H1 (cell line): ENCODE measurements at regions not wholly inside any gene's neighbourhood (a gene's known extent, or its start where the extent isn't known, plus 50 kb on each side); places are given as distances from the start of the nearest gene placed in this dataset.

Experiments
- CTCF ChIA-PET: fragments of 300-600 bp; sonication (Branson Sonifier 250); formaldehyde crosslinking; loops from one replicate; lab custom pipeline; 2021; ENCODE audit not compliant: partially characterized antibody; lab: Charles Lee
- POLR2A ChIA-PET: fragments of 300-600 bp; sonication (Branson Sonifier 250); formaldehyde crosslinking; loops from one replicate; lab custom pipeline; 2021; ENCODE audit warnings: inconsistent platforms; ENCODE audit not compliant: partially characterized antibody; lab: Charles Lee
- DNase-seq, 2 experiments: peaks; one replicate each; pipeline versions ENCODE4 v3.0.0 to v3.0.0-alpha.2; 2010 to 2022; ENCODE audit warnings: low spot score in 2 of 2, low read depth in 1 of 2, mixed read lengths in 1 of 2
- FAIRE-seq: peaks from 2 replicates; lab custom pipeline; 2011; peaks lifted over from hg19 to GRCh38; lab: Jason Lieb, UNC
- H2AFZ ChIP-seq: 2 replicates; pipeline ENCODE4 v1.8.1; 2012; ENCODE audit warnings: low read length, inconsistent platforms
- H2AK5ac ChIP-seq: 2 replicates; pipeline ENCODE4 v1.6.1; 2013; ENCODE audit warnings: low read depth, low read length
- H2BK120ac ChIP-seq: replicated peaks from 2 replicates; pipeline ENCODE3; 2013; ENCODE audit warnings: low read depth, low read length, inconsistent platforms
- H2BK12ac ChIP-seq: 2 replicates; pipeline ENCODE4 v1.6.1; 2013; ENCODE audit warnings: low read depth, low read length
- H2BK15ac ChIP-seq: 2 replicates; pipeline ENCODE4 v1.6.1; 2013; ENCODE audit warnings: low read length
- H2BK20ac ChIP-seq: 2 replicates; pipeline ENCODE4 v1.6.1; 2013; ENCODE audit warnings: low read length
- H2BK5ac ChIP-seq: 2 replicates; pipeline ENCODE4 v1.6.1; 2013; ENCODE audit warnings: low read depth, low read length
- H3K14ac ChIP-seq: 2 replicates; pipeline ENCODE4 v1.6.1; 2013; ENCODE audit warnings: inconsistent platforms; ENCODE audit not compliant: insufficient read length
- H3K18ac ChIP-seq: 2 replicates; pipeline ENCODE4 v1.6.1; 2013; ENCODE audit warnings: low read length; ENCODE audit errors: extremely low read depth
- H3K23ac ChIP-seq: 2 replicates; pipeline ENCODE4 v1.6.1; 2013; ENCODE audit warnings: inconsistent platforms; ENCODE audit not compliant: insufficient read length
- H3K23me2 ChIP-seq: 2 replicates; pipeline ENCODE4 v1.6.1; 2013; ENCODE audit warnings: low read depth, low read length
- H3K27ac ChIP-seq: 2 replicates; pipeline ENCODE4 v1.6.1; 2011; ENCODE audit warnings: low read depth, low read length, inconsistent platforms
- H3K27me3 ChIP-seq, 4 experiments: replicated peaks in 1 of 4; 1 replicate in 1 of 4; 2 replicates in 3 of 4; pipeline versions ENCODE4 v1.6.1 to v1.8.1; 2011 to 2013; ENCODE audit warnings: low read length in 3 of 4, mild to moderate bottlenecking in 3 of 4, inconsistent platforms in 2 of 4, mixed read lengths in 2 of 4, moderate library complexity in 1 of 4; ENCODE audit not compliant: control insufficient read depth in 3 of 4, insufficient read depth in 3 of 4; ENCODE audit errors: extremely low read depth in 1 of 4
- H3K36me3 ChIP-seq, 4 experiments: 2 replicates each; pipeline versions ENCODE4 v1.6.1 to v1.8.1; 2011 to 2013; ENCODE audit warnings: mild to moderate bottlenecking in 4 of 4, low read length in 3 of 4, moderate library complexity in 2 of 4, control low read depth in 1 of 4, inconsistent platforms in 1 of 4; ENCODE audit not compliant: insufficient read depth in 4 of 4, control insufficient read depth in 2 of 4
- H3K4ac ChIP-seq: replicated peaks from 2 replicates; pipeline ENCODE3; 2013; ENCODE audit warnings: low read length, low read depth, mixed read lengths, inconsistent platforms; ENCODE audit not compliant: insufficient read length
- H3K4me1 ChIP-seq, 4 experiments: replicated peaks in 1 of 4; 1 replicate in 1 of 4; 2 replicates in 3 of 4; pipeline versions ENCODE4 v1.6.1 to v1.8.1; 2011 to 2013; ENCODE audit warnings: low read length in 3 of 4, inconsistent platforms in 2 of 4, mixed read lengths in 1 of 4; ENCODE audit not compliant: insufficient read depth in 4 of 4, control insufficient read depth in 3 of 4
- H3K4me2 ChIP-seq, 2 experiments: 2 replicates each; pipeline versions ENCODE4 v1.6.1 to v1.8.1; 2011 to 2013; ENCODE audit warnings: low read depth in 2 of 2, low read length in 2 of 2, control low read depth in 1 of 2, inconsistent platforms in 1 of 2, mild to moderate bottlenecking in 1 of 2; ENCODE audit not compliant: insufficient read depth in 1 of 2
- H3K4me3 ChIP-seq, 4 experiments: fragments of 200-600, 300-600 bp in 1 of 4; sonication (generic), shearing (Covaris generic), sonication (Bioruptor Twin) in 1 of 4; 2 replicates each; pipeline versions ENCODE4 v1.5.1 to v1.8.1; 2011 to 2016; ENCODE audit warnings: low read length in 4 of 4, low read depth in 3 of 4, control low read depth in 2 of 4, inconsistent platforms in 2 of 4, mild to moderate bottlenecking in 2 of 4, mixed read lengths in 1 of 4, moderate library complexity in 1 of 4; ENCODE audit not compliant: insufficient read depth in 2 of 4; ENCODE audit errors: extremely low read depth in 1 of 4
- H3K56ac ChIP-seq: replicated peaks from 2 replicates; pipeline ENCODE3; 2013; ENCODE audit warnings: low read depth, mild to moderate bottlenecking, mixed read lengths, low read length, inconsistent platforms; ENCODE audit not compliant: insufficient read length
- H3K79me1 ChIP-seq: 2 replicates; pipeline ENCODE4 v1.6.1; 2013; ENCODE audit warnings: low read depth, low read length, control low read depth
- H3K79me2 ChIP-seq, 2 experiments: 2 replicates each; pipeline versions ENCODE4 v1.6.1 to v1.8.1; 2012 to 2013; ENCODE audit warnings: low read length in 2 of 2, mild to moderate bottlenecking in 2 of 2, inconsistent platforms in 1 of 2; ENCODE audit not compliant: insufficient read depth in 2 of 2, control insufficient read depth in 1 of 2
- H3K9ac ChIP-seq, 4 experiments: replicated peaks in 1 of 4; 1 replicate in 1 of 4; 2 replicates in 3 of 4; pipeline versions ENCODE4 v1.6.1 to v1.8.1; 2011 to 2013; ENCODE audit warnings: low read depth in 3 of 4, low read length in 3 of 4, control low read depth in 2 of 4, mild to moderate bottlenecking in 2 of 4, moderate library complexity in 2 of 4, inconsistent platforms in 1 of 4; ENCODE audit errors: extremely low read depth in 1 of 4
- H3K9me3 ChIP-seq, 2 experiments: 2 replicates each; pipeline versions ENCODE4 v1.6.1 to v1.8.1; 2012 to 2013; ENCODE audit warnings: mild to moderate bottlenecking in 2 of 2, moderate library complexity in 2 of 2, control low read depth in 1 of 2, inconsistent platforms in 1 of 2, low read depth in 1 of 2, low read length in 1 of 2, mixed read lengths in 1 of 2; ENCODE audit not compliant: insufficient read depth in 2 of 2
- H4K20me1 ChIP-seq, 2 experiments: replicated peaks in 1 of 2; 2 replicates each; pipeline versions ENCODE3 to v1.8.1; 2011 to 2013; ENCODE audit warnings: inconsistent platforms in 2 of 2, low read length in 2 of 2, mild to moderate bottlenecking in 1 of 2; ENCODE audit not compliant: insufficient read depth in 2 of 2, control insufficient read depth in 1 of 2
- H4K5ac ChIP-seq: 2 replicates; pipeline ENCODE4 v1.6.1; 2013; ENCODE audit warnings: low read length, low read depth, mixed read lengths, inconsistent platforms; ENCODE audit not compliant: insufficient read length
- H4K8ac ChIP-seq: 2 replicates; pipeline ENCODE4 v1.8.0; 2013; ENCODE audit warnings: mild to moderate bottlenecking, moderate library complexity, low read length, inconsistent platforms; ENCODE audit not compliant: insufficient read depth; ENCODE audit errors: extremely low read depth
- H4K91ac ChIP-seq: replicated peaks from 2 replicates; pipeline ENCODE3; 2013; ENCODE audit warnings: low read length, mixed read lengths, inconsistent platforms; ENCODE audit not compliant: insufficient read length
- NANOG ChIP-seq: IDR thresholded peaks from 2 replicates; pipeline ENCODE4 v1.6.1; 2011; ENCODE audit warnings: low read length, low read depth, mild to moderate bottlenecking, inconsistent platforms; ENCODE audit not compliant: insufficient read depth, poor library complexity, severe bottlenecking
- SP1 ChIP-seq: IDR thresholded peaks from 2 replicates; pipeline ENCODE4 v1.6.1; 2011; ENCODE audit warnings: low read depth, low read length
- TCF12 ChIP-seq: IDR thresholded peaks from 2 replicates; pipeline ENCODE4 v1.6.1; 2011; ENCODE audit warnings: low read depth, mild to moderate bottlenecking, low read length
- WGBS, 2 experiments: shearing (Covaris generic) in 1 of 2; methylation state at CpG; one replicate each; pipeline versions ENCODE4 v1.1.6 to v1.1.7; 2013 to 2015; ENCODE audit warnings: low lambda C conversion rate in 2 of 2, mixed read lengths in 2 of 2, inconsistent platforms in 1 of 2, low coverage in 1 of 2, missing lambda C conversion rate in 1 of 2; ENCODE audit not compliant: insufficient replicate concordance in 2 of 2, insufficient coverage in 1 of 2, insufficient read length in 1 of 2; ENCODE audit errors: extremely low coverage in 1 of 2, missing lambda C conversion rate in 1 of 2; 5-methylcytosine and 5-hydroxymethylcytosine counted together

DNA sequence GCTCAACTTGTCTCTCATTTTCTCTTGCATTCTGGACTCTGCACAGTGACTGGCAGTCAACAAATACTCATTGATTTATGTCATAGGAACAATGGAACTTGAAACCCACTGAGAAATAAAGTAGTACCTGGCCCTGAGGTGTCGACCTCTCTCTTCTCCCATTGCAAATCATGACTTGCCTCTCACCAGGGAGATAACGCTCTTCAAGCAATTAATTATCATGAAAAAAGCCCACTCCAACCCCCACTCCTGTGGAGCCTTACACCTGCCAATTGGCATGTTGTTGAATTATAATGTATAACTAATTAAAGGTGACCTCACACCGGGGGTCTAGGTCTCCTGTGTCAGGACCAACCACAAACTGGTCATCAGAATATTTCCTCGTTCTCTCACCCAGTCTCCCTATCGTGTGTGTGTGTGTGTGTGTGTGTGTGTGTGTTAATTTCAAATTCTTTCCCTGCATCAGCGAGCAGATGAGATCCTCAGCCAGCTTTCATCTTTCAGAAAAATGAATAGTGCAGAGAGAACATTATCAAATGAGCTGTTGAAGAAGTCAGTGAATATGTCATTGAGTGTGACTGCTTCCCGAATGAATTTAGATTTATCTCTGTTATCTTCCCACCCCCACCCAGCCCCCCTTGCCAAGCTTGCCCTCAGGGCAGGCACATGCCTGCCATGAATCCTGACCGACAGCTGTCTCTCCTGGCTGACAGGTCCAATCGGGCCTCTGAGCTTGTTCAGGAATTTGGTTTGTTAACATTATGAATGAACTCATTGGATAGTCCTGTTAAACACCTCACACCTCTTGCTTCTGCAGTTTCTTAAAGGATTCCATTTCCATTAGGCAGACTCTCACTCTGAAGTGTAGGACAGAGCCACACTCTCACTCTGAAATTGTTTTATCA is 357.4 kb downstream of the INSC start:
- Histone ChIP-seq H3K23me2 (peaks cover 3% of the 10 kb centered on the region; the same call in 1 of the 2 replicates), H2BK15ac (no peak overlapping the region), H3K4me2 (peak overlapping the region; percentile 56), H3K79me2 (no peaks in the 10 kb centered on the region), H4K8ac (no peak overlapping the region), H3K56ac (peak overlapping the region; percentile 62), H2AK5ac (no peak overlapping the region), H2BK20ac (peak overlapping the region; percentile 51), H2BK12ac (no peak overlapping the region), H2BK5ac (no peak overlapping the region; the same call in 1 of the 2 replicates), H3K27me3 (no peaks in the 10 kb centered on the region), H3K36me3 (no peaks in the 10 kb centered on the region), H4K5ac (no peak overlapping the region), H2AFZ (no peak overlapping the region), H3K27ac (no peak overlapping the region), H4K91ac (no peak overlapping the region), H2BK120ac (peak overlapping the region; percentile 73), H3K14ac (no peak overlapping the region), H4K20me1 (no peaks in the 10 kb centered on the region), H3K4me3 (peak overlapping the region in 1 of 4 experiments; percentile 18; a peak in 1 of 8 replicates), H3K9ac (no peak overlapping the region), H3K79me1 (no peaks in the 10 kb centered on the region), H3K4me1 (peaks cover 7 to 14% (median 9%) of the 10 kb centered on the region in 4 experiments), H3K4ac (no peak overlapping the region), H3K18ac (no peak overlapping the region; the same call in 1 of the 2 replicates), H3K23ac (no peak overlapping the region), H3K9me3 (no peaks in the 10 kb centered on the region)
- peak in 1 of 2 experiments; percentile 29 for DNase-seq
- no peak for FAIRE-seq
- ChIA-PET POLR2A (interaction anchor here (0.8 kb wide), 1 partner anchor 55 kb away, joined by 3 read pairs; no protein-coding TSS in a partner anchor), CTCF (interaction anchor here (0.7 to 1.2 kb wide), 3 partner anchors 8 to 157 kb away, joined by 3 read pairs; no protein-coding TSS in a partner anchor)
- WGBS, 2 experiments = 47% methylated on average over 9 of the region's 9 CpGs; no CpG with 5 or more reads in 1 of the 2 experiments
- TF ChIP-seq NANOG (peak; percentile 32), SP1 (no peak), TCF12 (0 out of 2 replicates have a peak, but pooled peaks have one; percentile 27)
